WTC11 (cell line): ENCODE measurements at regions not wholly inside any gene's neighbourhood (a gene's known extent, or its start where the extent isn't known, plus 50 kb on each side); places are given as distances from the start of the nearest gene placed in this dataset.

ENCODE experiments used
- CTCF ChIP-seq: fragments of 200-600 bp; IDR thresholded peaks from 2 replicates; pipeline ENCODE4 v1.8.0; 2022; ENCODE audit warnings: antibody characterized with exemption
- NFYB ChIP-seq: sonication (generic); formaldehyde crosslinking; conservative IDR thresholded peaks from 2 replicates; pipeline ENCODE4 v1.8.0; 2022; ENCODE audit warnings: low read depth, missing genetic modification reagents
- STAT6 ChIP-seq: sonication (generic); formaldehyde crosslinking; conservative IDR thresholded peaks from 2 replicates; pipeline ENCODE4 v1.8.1; 2023; ENCODE audit warnings: mild to moderate bottlenecking, low read depth, missing genetic modification reagents, moderate library complexity

GRCh38 chr6:41425511-41425910 is 90.1 kb downstream of the NCR2 start:
- TF ChIP-seq NFYB (CRISPR knock-in tag) (no peak), CTCF (no peak), STAT6 (CRISPR knock-in tag) (no peak)
